HEK293T (cell line): ENCODE measurements at regions not wholly inside any gene's neighbourhood (a gene's known extent, or its start where the extent isn't known, plus 50 kb on each side); places are given as distances from the start of the nearest gene placed in this dataset.

Experiments used
- ELF4 ChIP-seq: fragments of 450-650 bp; IDR thresholded peaks from 2 replicates; pipeline ENCODE4 v1.6.1; 2017; ENCODE audit warnings: antibody characterized with exemption
- FOXA1 ChIP-seq: fragments of 450-650 bp; IDR thresholded peaks from 2 replicates; pipeline ENCODE4 v1.6.1; 2016; ENCODE audit warnings: mild to moderate bottlenecking
- SP1 ChIP-seq: fragments of 450-650 bp; IDR thresholded peaks from 2 replicates; pipeline ENCODE4 v1.6.1; 2017
- SUZ12 ChIP-seq: fragments of 450-650 bp; IDR thresholded peaks from 2 replicates; pipeline ENCODE4 v1.6.1; 2016; ENCODE audit warnings: mild to moderate bottlenecking
- TARDBP ChIP-seq: fragments of 450-650 bp; IDR thresholded peaks from 2 replicates; pipeline ENCODE4 v1.6.1; 2016
- ZNF384 ChIP-seq: fragments of 450-650 bp; IDR thresholded peaks from 2 replicates; pipeline ENCODE4 v1.6.1; 2016

- no peak for TF ChIP-seq SP1
- no peak for TF ChIP-seq SUZ12
- no peak for TF ChIP-seq TARDBP
- no peak for TF ChIP-seq FOXA1
- TF ChIP-seq ZNF384 = no peak
- TF ChIP-seq ELF4 = no peak
Observed at GRCh38 chr7:63093481-63093880, 905.2 kb upstream of the ZNF722 start.
